GM19438 (cell line): ENCODE measurements at regions not wholly inside any gene's neighbourhood (a gene's known extent, or its start where the extent isn't known, plus 50 kb on each side); places are given as distances from the start of the nearest gene placed in this dataset.

Experiments
- ATAC-seq: cut with Tn5 transposase; IDR thresholded peaks from one replicate; pipeline ENCODE4 v1.9.1; 2021; ENCODE audit warnings: low read depth; ENCODE audit not compliant: unreplicated experiment

- no peak for ATAC-seq
Observed at GRCh38 chr12:98369581-98369980, 145.8 kb upstream of the TMPO start.

GRCh38 chr12:98370976-98371375, 144.4 kb upstream of the TMPO start:
- ATAC-seq, result no peak

- ATAC-seq, result no peak
Observed at GRCh38 chr12:98371419-98371818, 144.0 kb upstream of the TMPO start.

- ATAC-seq, result no peak
Observed at GRCh38 chr12:98372340-98373024, 142.9 kb upstream of the TMPO start.

GRCh38 chr12:98373025-98373554, 142.3 kb upstream of the TMPO start:
- ATAC-seq, result no peak

GRCh38 chr12:98374007-98374406, 141.4 kb upstream of the TMPO start:
- ATAC-seq, result no peak

GRCh38 chr12:98379106-98379505, 136.3 kb upstream of the TMPO start:
- no peak for ATAC-seq

- no peak for ATAC-seq
Observed at GRCh38 chr12:98385641-98386040, 129.7 kb upstream of the TMPO start.

GRCh38 chr12:98387444-98387843, 127.9 kb upstream of the TMPO start:
- ATAC-seq, result no peak

- ATAC-seq, result no peak
Observed at GRCh38 chr12:98388126-98388525, 127.3 kb upstream of the TMPO start.

- ATAC-seq, result no peak
Observed at GRCh38 chr12:98389593-98389992, 125.8 kb upstream of the TMPO start.

GRCh38 chr12:98397323-98398105, 117.9 kb upstream of the TMPO start:
- peak; percentile 84 for ATAC-seq

- no peak for ATAC-seq
Observed at GRCh38 chr12:98399532-98399931, 115.9 kb upstream of the TMPO start.

- no peak for ATAC-seq
Observed at GRCh38 chr12:98401427-98401826, 114.0 kb upstream of the TMPO start.

- no peak for ATAC-seq
Observed at GRCh38 chr12:98402091-98402490, 113.3 kb upstream of the TMPO start.

GRCh38 chr12:98402671-98403070, 112.7 kb upstream of the TMPO start:
- ATAC-seq, result no peak

- ATAC-seq, result no peak
Observed at GRCh38 chr12:98403385-98403784, 112.0 kb upstream of the TMPO start.

GRCh38 chr12:98403936-98404335, 111.5 kb upstream of the TMPO start:
- ATAC-seq, result no peak

GRCh38 chr12:98405805-98406366, 109.5 kb upstream of the TMPO start:
- no peak for ATAC-seq

GRCh38 chr12:98406378-98406777, 109.0 kb upstream of the TMPO start:
- ATAC-seq, result no peak

GRCh38 chr12:98408681-98409080, 106.7 kb upstream of the TMPO start:
- ATAC-seq, result no peak

- no peak for ATAC-seq
Observed at GRCh38 chr12:98409548-98409947, 105.8 kb upstream of the TMPO start.
